ENCODE measurements at regions not wholly inside any gene's neighbourhood (a gene's known extent, or its start where the extent isn't known, plus 50 kb on each side); places are given as distances from the start of the nearest gene placed in this dataset.

- H3K9ac ChIP-seq (ENCODE audit: low read length), result no peak overlapping the region
- no peaks in the 10 kb centered on the region for H3K9me3 ChIP-seq (ENCODE audit: insufficient read depth, low read length)
- H3K79me2 ChIP-seq (ENCODE audit: insufficient read depth, low read length), result no peaks in the 10 kb centered on the region
- no peak overlapping the region for H3K4me3 ChIP-seq (ENCODE audit: insufficient read depth, low read length, poor library complexity, severe bottlenecking)
- H3K4me2 ChIP-seq (ENCODE audit: low read depth, low read length, poor library complexity, severe bottlenecking), result no peak overlapping the region
- no peak overlapping the region for H2AFZ ChIP-seq (ENCODE audit: low read depth, low read length, severe bottlenecking)
- no peaks in the 10 kb centered on the region for H4K20me1 ChIP-seq (ENCODE audit: low read depth, low read length)
- no peaks in the 10 kb centered on the region for H3K36me3 ChIP-seq (ENCODE audit: low read length)
- TF ChIP-seq CTCF (IDR thresholded peaks at IDR 0.05; ENCODE audit: insufficient read depth, low read length, poor library complexity, severe bottlenecking) (no peak), EZH2phosphoT487 (conservative IDR thresholded peaks at IDR 0.05; ENCODE audit: low read length) (no peak)
- no peaks in the 10 kb centered on the region for H3F3A ChIP-seq (ENCODE audit: insufficient read depth)
- H3K27me3 ChIP-seq (ENCODE audit: low read length), result no peaks in the 10 kb centered on the region
- no peaks in the 10 kb centered on the region for H3K9me2 ChIP-seq (replicated peaks; ENCODE audit: insufficient read depth, low read length)
- H3K27ac ChIP-seq (ENCODE audit: low read depth, low read length), result no peak overlapping the region
These were observed 134.3 kb downstream of the TDRD15 start for GRCh38 chr2:21258082-21258481.

DNA sequence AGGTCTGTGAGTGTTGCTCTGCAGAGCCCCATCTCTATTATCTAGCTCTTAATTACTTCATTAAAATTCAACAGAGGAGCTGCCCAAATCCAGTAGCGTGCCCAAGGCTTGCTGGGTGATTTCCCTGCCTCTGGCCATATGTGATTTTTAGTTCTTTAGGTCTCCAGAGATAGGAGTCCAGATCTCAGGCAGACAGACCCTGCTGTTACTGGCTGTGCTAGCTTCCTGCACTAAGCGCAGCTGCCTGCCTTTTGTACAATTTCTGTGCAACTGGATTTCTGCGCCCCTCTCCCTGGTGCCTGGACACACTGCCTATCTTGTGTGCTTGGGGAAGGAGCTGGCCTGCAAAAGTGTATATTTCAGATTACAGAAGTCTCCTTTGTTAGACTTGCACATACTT is 136.5 kb downstream of the TDRD15 start:
- no peaks in the 10 kb centered on the region for H3K9me2 ChIP-seq (replicated peaks; ENCODE audit: insufficient read depth, low read length)
- H3K9me3 ChIP-seq (ENCODE audit: insufficient read depth, low read length), result no peaks in the 10 kb centered on the region
- H3K4me2 ChIP-seq (ENCODE audit: low read depth, low read length, poor library complexity, severe bottlenecking), result no peak overlapping the region
- TF ChIP-seq EZH2phosphoT487 (conservative IDR thresholded peaks at IDR 0.05; ENCODE audit: low read length) (no peak), CTCF (IDR thresholded peaks at IDR 0.05; ENCODE audit: insufficient read depth, low read length, poor library complexity, severe bottlenecking) (no peak)
- H3F3A ChIP-seq (ENCODE audit: insufficient read depth), result no peaks in the 10 kb centered on the region
- H3K36me3 ChIP-seq (ENCODE audit: low read length), result no peaks in the 10 kb centered on the region
- H3K27me3 ChIP-seq (ENCODE audit: low read length), result no peaks in the 10 kb centered on the region
- H4K20me1 ChIP-seq (ENCODE audit: low read depth, low read length), result no peaks in the 10 kb centered on the region
- no peaks in the 10 kb centered on the region for H3K79me2 ChIP-seq (ENCODE audit: insufficient read depth, low read length)
- no peak overlapping the region for H3K27ac ChIP-seq (ENCODE audit: low read depth, low read length)
- no peak overlapping the region for H2AFZ ChIP-seq (ENCODE audit: low read depth, low read length, severe bottlenecking)
- no peak overlapping the region for H3K9ac ChIP-seq (ENCODE audit: low read length)
- no peak overlapping the region for H3K4me3 ChIP-seq (ENCODE audit: insufficient read depth, low read length, poor library complexity, severe bottlenecking)

GRCh38 chr2:21261591-21261990 is 137.8 kb downstream of the TDRD15 start:
- no peaks in the 10 kb centered on the region for H3K9me3 ChIP-seq (ENCODE audit: insufficient read depth, low read length)
- no peak overlapping the region for H3K27ac ChIP-seq (ENCODE audit: low read depth, low read length)
- H3K36me3 ChIP-seq (ENCODE audit: low read length), result no peaks in the 10 kb centered on the region
- no peak overlapping the region for H3K9ac ChIP-seq (ENCODE audit: low read length)
- no peaks in the 10 kb centered on the region for H3K27me3 ChIP-seq (ENCODE audit: low read length)
- H3K9me2 ChIP-seq (replicated peaks; ENCODE audit: insufficient read depth, low read length), result no peaks in the 10 kb centered on the region
- no peaks in the 10 kb centered on the region for H4K20me1 ChIP-seq (ENCODE audit: low read depth, low read length)
- no peak overlapping the region for H3K4me2 ChIP-seq (ENCODE audit: low read depth, low read length, poor library complexity, severe bottlenecking)
- H3K4me3 ChIP-seq (ENCODE audit: insufficient read depth, low read length, poor library complexity, severe bottlenecking), result no peak overlapping the region
- TF ChIP-seq CTCF (IDR thresholded peaks at IDR 0.05; ENCODE audit: insufficient read depth, low read length, poor library complexity, severe bottlenecking) (no peak), EZH2phosphoT487 (conservative IDR thresholded peaks at IDR 0.05; ENCODE audit: low read length) (no peak)
- H3K79me2 ChIP-seq (ENCODE audit: insufficient read depth, low read length), result no peaks in the 10 kb centered on the region
- no peak overlapping the region for H2AFZ ChIP-seq (ENCODE audit: low read depth, low read length, severe bottlenecking)
- H3F3A ChIP-seq (ENCODE audit: insufficient read depth), result no peaks in the 10 kb centered on the region
